ENCODE measurements at regions not wholly inside any gene's neighbourhood (a gene's known extent, or its start where the extent isn't known, plus 50 kb on each side); places are given as distances from the start of the nearest gene placed in this dataset.

- TF ChIP-seq CTCF (IDR thresholded peaks at IDR 0.05; ENCODE audit: low read depth, low read length) = no peak
- no peak for TF ChIP-seq POLR2A (IDR thresholded peaks at IDR 0.05; ENCODE audit: extremely low read depth, insufficient read length)
These were observed 469.5 kb upstream of the PROK2 start for GRCh38 chr3:72254483-72254882.
